ENCODE measurements at regions not wholly inside any gene's neighbourhood (a gene's known extent, or its start where the extent isn't known, plus 50 kb on each side); places are given as distances from the start of the nearest gene placed in this dataset.

DNA sequence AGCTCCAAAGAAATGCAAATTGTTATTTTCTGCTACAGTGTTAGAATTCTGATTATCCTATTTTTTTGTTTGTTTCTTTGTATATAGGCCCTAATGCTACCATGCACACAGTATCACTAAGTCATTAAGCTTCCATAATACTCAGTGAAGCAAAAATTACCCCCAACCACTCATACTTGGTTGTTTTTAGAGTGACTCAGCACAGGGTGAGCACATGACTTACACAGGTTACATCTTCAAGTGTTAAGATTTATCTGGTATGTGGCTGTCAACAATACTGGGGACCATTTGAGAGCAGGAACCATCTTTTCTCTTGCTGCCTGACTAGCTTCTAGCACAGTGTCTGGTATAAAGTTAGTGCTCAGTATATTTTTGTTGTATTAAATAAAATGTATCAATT, 255.8 kb upstream of the SLC24A2 start:
- Histone ChIP-seq H3K4me1 (ENCODE audit: control insufficient read depth, insufficient read depth, low read length) (peaks cover 12% of the 10 kb centered on the region), H3K4me3 (ENCODE audit: low read depth, low read length) (no peak overlapping the region), H3K9me3 (ENCODE audit: control insufficient read depth, insufficient read depth, low read depth, low read length) (no peaks in the 10 kb centered on the region), H3K27me3 (ENCODE audit: control insufficient read depth, insufficient read depth, low read length) (no peaks in the 10 kb centered on the region), H3K27ac (ENCODE audit: low read depth, low read length) (no peak overlapping the region), H3K36me3 (ENCODE audit: control insufficient read depth, insufficient read depth, low read length) (no peaks in the 10 kb centered on the region), H3K9ac (ENCODE audit: low read length) (no peak overlapping the region)

DNA sequence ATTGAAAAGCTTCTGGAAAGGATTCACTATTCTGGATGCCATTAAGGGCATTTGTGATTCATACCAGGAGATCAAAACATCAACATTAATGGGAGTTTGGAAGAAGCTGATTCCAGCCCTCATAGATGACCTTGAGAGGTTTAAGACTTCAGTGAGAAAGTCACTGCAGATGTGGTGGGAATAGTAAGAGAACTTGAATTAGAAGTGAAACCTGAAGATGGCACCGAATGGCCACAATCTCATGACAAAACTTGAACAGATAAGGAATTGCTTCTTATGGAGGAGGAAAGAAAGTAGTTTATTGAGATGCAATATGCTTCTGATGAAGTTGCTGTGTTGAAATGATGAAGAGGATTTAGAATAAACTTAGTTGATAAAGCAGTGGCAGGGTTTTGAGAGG, 254.6 kb upstream of the SLC24A2 start:
- no peaks in the 10 kb centered on the region for H3K27me3 ChIP-seq (ENCODE audit: control insufficient read depth, insufficient read depth, low read length)
- no peak overlapping the region for H3K4me3 ChIP-seq (ENCODE audit: low read depth, low read length)
- H3K4me1 ChIP-seq (ENCODE audit: control insufficient read depth, insufficient read depth, low read length): peaks cover 12% of the 10 kb centered on the region
- H3K36me3 ChIP-seq (ENCODE audit: control insufficient read depth, insufficient read depth, low read length): no peaks in the 10 kb centered on the region
- no peaks in the 10 kb centered on the region for H3K9me3 ChIP-seq (ENCODE audit: control insufficient read depth, insufficient read depth, low read depth, low read length)
- no peak overlapping the region for H3K27ac ChIP-seq (ENCODE audit: low read depth, low read length)
- no peak overlapping the region for H3K9ac ChIP-seq (ENCODE audit: low read length)

DNA sequence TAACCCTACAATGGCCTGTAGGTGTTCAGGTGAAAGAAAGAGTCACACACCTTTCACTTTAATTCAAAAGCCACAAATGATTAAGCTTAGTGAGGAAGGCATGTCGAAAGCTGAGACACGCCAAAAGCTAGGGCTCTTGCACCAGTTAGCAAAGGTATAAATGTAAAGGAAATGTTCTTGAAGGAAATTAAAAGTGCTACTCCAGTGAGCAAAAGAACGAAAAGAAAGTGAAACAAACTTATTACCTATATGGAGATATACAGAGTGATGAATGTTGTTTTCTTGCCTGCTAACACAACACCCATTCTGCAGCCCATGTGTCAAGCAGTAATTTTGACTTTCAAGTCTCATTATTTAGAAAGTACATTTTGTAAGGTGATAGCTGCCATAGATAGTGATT, 254.2 kb upstream of the SLC24A2 start:
- Histone ChIP-seq H3K4me1 (ENCODE audit: control insufficient read depth, insufficient read depth, low read length) (peaks cover 12% of the 10 kb centered on the region), H3K36me3 (ENCODE audit: control insufficient read depth, insufficient read depth, low read length) (no peaks in the 10 kb centered on the region), H3K9ac (ENCODE audit: low read length) (no peak overlapping the region), H3K4me3 (ENCODE audit: low read depth, low read length) (no peak overlapping the region), H3K27ac (ENCODE audit: low read depth, low read length) (no peak overlapping the region), H3K9me3 (ENCODE audit: control insufficient read depth, insufficient read depth, low read depth, low read length) (no peaks in the 10 kb centered on the region), H3K27me3 (ENCODE audit: control insufficient read depth, insufficient read depth, low read length) (no peaks in the 10 kb centered on the region)

DNA sequence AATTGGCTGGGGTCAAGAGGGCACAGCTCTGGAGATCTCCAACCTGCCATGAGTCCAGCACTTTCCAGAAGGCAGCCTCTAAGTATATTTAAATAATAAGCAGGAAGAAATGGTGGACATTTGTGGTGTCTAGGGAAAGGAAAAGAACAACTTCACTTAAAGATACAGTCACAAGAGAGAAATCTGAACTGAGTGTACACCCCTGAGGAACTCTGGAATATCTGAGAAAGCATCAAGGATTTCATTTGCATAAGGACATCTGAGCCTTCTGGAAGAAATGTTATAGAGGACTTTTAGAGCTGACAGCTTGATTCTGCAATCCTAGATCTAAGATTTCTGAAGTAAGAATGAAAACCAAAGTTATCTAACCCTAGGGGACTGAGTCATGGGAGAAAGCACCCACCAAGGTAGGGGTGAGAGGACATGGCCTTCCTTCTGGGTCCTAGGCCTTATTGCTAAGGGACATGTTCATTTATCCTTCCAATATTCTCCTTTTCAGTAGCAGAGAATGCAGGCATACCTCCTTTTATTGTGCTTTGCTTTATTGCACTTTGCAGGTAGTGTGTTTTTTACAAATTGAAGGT, 253.4 kb upstream of the SLC24A2 start:
- H3K27me3 ChIP-seq (ENCODE audit: control insufficient read depth, insufficient read depth, low read length): no peaks in the 10 kb centered on the region
- H3K9me3 ChIP-seq (ENCODE audit: control insufficient read depth, insufficient read depth, low read depth, low read length): no peaks in the 10 kb centered on the region
- H3K9ac ChIP-seq (ENCODE audit: low read length): no peak overlapping the region
- H3K27ac ChIP-seq (ENCODE audit: low read depth, low read length): no peak overlapping the region
- peaks cover 12% of the 10 kb centered on the region for H3K4me1 ChIP-seq (ENCODE audit: control insufficient read depth, insufficient read depth, low read length)
- H3K4me3 ChIP-seq (ENCODE audit: low read depth, low read length): no peak overlapping the region
- H3K36me3 ChIP-seq (ENCODE audit: control insufficient read depth, insufficient read depth, low read length): no peaks in the 10 kb centered on the region

DNA sequence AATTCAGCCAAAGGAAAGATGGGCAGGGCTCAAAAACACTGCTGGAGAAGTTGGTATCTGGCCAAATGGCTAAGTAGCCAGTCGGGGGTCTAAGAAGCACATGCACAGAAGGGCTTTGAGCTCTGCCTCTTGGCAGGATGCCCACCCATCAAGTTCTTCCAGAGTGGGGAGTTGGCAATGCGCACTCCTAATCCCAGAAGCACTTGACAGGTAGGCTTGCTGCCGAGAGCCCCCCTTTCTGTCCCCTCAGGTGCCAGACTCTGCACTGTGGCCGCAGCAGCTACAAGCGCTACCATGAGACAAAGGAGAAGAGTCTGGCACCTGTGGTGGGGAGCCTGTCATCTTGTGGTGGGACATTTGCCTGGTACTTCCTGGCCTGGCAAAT, 252.9 kb upstream of the SLC24A2 start:
- peaks cover 12% of the 10 kb centered on the region for H3K4me1 ChIP-seq (ENCODE audit: control insufficient read depth, insufficient read depth, low read length)
- H3K9ac ChIP-seq (ENCODE audit: low read length): no peak overlapping the region
- H3K4me3 ChIP-seq (ENCODE audit: low read depth, low read length): no peak overlapping the region
- no peak overlapping the region for H3K27ac ChIP-seq (ENCODE audit: low read depth, low read length)
- no peaks in the 10 kb centered on the region for H3K27me3 ChIP-seq (ENCODE audit: control insufficient read depth, insufficient read depth, low read length)
- no peaks in the 10 kb centered on the region for H3K36me3 ChIP-seq (ENCODE audit: control insufficient read depth, insufficient read depth, low read length)
- H3K9me3 ChIP-seq (ENCODE audit: control insufficient read depth, insufficient read depth, low read depth, low read length): no peaks in the 10 kb centered on the region

DNA sequence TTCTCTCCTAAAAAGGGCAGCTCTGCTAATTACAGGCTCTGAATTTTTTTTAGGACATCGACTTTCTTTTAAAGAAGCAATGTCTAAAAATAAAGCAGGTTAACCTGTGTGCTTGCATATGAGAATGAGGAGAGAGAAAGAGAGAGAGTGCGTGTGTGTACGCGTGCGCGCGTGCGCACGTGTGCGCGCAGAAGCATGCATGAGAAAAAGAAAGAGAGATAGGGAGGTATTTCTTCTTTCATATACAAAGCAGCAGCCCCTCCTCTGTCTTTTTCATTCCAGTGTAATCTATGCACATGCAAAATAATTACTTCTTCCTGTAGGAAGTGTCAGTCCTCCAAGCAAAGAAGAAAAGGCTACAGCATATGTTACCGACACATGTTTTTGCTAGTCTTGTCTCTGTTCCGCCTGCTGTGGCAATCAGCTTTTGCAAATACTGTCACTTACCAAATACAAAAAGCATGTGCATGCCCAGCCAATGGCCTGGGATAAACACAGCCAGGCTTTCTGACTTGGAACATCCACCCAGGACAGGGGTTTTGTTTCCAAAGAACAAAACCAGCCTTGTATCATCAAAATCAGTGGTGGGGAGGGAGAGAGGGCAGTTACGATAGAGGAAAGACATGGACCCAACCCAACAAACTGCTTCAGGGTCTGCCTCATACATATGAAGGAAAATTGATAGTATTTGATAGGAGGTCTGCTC, 252.3 kb upstream of the SLC24A2 start:
- Histone ChIP-seq H3K9ac (ENCODE audit: low read length) (no peak overlapping the region), H3K27me3 (ENCODE audit: control insufficient read depth, insufficient read depth, low read length) (no peaks in the 10 kb centered on the region), H3K9me3 (ENCODE audit: control insufficient read depth, insufficient read depth, low read depth, low read length) (no peaks in the 10 kb centered on the region), H3K4me1 (ENCODE audit: control insufficient read depth, insufficient read depth, low read length) (peaks cover 12% of the 10 kb centered on the region), H3K36me3 (ENCODE audit: control insufficient read depth, insufficient read depth, low read length) (no peaks in the 10 kb centered on the region), H3K4me3 (ENCODE audit: low read depth, low read length) (no peak overlapping the region), H3K27ac (ENCODE audit: low read depth, low read length) (no peak overlapping the region)

DNA sequence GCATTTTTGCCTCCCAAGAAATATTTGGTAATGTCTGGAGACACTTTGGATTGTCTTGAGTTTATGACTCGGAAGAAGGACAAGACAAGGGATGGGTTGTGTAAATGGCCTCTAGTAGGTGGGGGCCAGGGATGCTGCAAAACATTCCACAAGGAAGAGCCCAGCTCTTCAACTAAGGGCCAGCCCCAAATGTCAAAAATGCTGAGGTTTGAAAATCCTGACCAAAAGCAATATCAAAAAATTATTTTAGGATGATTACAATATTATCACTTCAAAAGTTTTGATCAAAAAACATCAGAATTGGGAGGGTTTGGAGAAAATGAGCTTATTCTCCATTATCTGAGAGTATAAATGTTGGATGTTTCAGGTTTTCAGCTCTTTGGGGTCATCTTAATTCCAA, 248.9 kb upstream of the SLC24A2 start:
- Histone ChIP-seq H3K9me3 (ENCODE audit: control insufficient read depth, insufficient read depth, low read depth, low read length) (no peaks in the 10 kb centered on the region), H3K27ac (ENCODE audit: low read depth, low read length) (no peak overlapping the region), H3K4me3 (ENCODE audit: low read depth, low read length) (no peak overlapping the region), H3K4me1 (ENCODE audit: control insufficient read depth, insufficient read depth, low read length) (peaks cover 12% of the 10 kb centered on the region), H3K36me3 (ENCODE audit: control insufficient read depth, insufficient read depth, low read length) (no peaks in the 10 kb centered on the region), H3K9ac (ENCODE audit: low read length) (no peak overlapping the region), H3K27me3 (ENCODE audit: control insufficient read depth, insufficient read depth, low read length) (no peaks in the 10 kb centered on the region)

DNA sequence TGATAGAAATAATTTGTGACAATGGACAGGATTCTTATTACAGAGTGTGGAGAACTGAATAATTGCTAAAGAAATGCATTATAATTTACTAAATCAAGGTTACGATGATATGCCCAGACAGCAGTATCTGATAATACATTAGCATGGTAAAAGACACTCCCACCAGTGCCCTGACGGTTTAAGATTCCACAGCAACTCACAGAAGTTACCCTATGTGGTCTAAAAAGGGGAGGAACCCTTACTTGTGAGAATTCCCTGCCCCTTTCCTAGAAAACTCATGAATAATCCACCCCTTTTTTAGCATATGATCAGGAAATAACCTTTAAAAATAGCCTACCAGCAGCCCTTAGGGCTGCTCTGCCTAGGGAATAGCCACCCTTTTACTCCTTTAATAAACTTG, 244.7 kb upstream of the SLC24A2 start:
- Histone ChIP-seq H3K4me3 (ENCODE audit: low read depth, low read length) (no peak overlapping the region), H3K27ac (ENCODE audit: low read depth, low read length) (no peak overlapping the region), H3K27me3 (ENCODE audit: control insufficient read depth, insufficient read depth, low read length) (no peaks in the 10 kb centered on the region), H3K9ac (ENCODE audit: low read length) (no peak overlapping the region), H3K9me3 (ENCODE audit: control insufficient read depth, insufficient read depth, low read depth, low read length) (no peaks in the 10 kb centered on the region), H3K4me1 (ENCODE audit: control insufficient read depth, insufficient read depth, low read length) (peaks cover 6% of the 10 kb centered on the region), H3K36me3 (ENCODE audit: control insufficient read depth, insufficient read depth, low read length) (no peaks in the 10 kb centered on the region)

DNA sequence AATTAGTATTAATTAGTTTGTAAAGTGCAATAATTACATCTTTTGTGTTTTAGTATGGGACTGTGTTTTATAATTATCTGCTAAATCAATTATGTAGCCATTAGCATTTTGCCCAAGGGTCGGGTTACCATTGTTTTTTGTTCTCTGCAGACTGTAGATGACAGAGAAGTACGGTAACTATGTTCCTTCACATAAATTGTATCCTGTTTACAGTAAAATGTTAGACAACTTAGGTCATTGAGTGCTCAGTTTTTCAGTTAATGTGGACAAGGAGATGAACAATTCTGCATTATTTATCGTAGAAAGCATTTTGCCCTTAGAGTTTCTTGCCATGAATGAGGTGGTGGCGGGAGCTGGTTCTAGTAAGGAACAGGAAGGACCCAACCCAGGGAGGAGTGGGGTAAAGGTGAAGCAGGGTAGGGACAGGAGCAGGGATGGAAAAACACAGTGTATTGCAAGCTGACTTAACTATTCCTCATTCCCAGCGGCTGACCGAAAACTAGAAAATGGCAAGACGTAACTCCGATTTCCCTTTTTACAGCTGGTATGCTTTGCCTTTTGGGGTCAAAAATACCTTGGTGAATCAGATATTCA, 243.7 kb upstream of the SLC24A2 start:
- Histone ChIP-seq H3K27me3 (ENCODE audit: control insufficient read depth, insufficient read depth, low read length) (no peaks in the 10 kb centered on the region), H3K36me3 (ENCODE audit: control insufficient read depth, insufficient read depth, low read length) (no peaks in the 10 kb centered on the region), H3K27ac (ENCODE audit: low read depth, low read length) (no peak overlapping the region), H3K9ac (ENCODE audit: low read length) (no peak overlapping the region), H3K9me3 (ENCODE audit: control insufficient read depth, insufficient read depth, low read depth, low read length) (no peaks in the 10 kb centered on the region), H3K4me1 (ENCODE audit: control insufficient read depth, insufficient read depth, low read length) (peaks cover 11% of the 10 kb centered on the region), H3K4me3 (ENCODE audit: low read depth, low read length) (no peak overlapping the region)

DNA sequence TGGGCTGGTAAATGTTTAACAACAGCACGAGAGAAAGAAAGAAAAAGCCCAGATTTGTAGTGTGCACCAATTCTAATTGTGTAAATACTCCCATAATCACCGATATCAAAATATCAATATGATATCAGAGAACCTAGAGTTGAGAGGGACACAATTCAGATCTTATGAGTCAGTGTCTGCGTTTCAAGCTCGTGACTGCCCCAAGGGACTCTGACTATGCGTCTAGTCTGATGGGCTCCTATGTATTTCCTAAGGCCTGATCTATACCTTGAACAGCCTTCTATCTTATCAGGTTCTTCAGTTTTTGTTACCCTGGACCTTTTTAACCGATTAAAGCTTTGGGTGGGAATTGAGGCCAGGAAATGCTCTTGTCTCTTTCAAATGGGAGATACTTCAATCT, 243.0 kb upstream of the SLC24A2 start:
- Histone ChIP-seq H3K36me3 (ENCODE audit: control insufficient read depth, insufficient read depth, low read length) (no peaks in the 10 kb centered on the region), H3K9ac (ENCODE audit: low read length) (no peak overlapping the region), H3K9me3 (ENCODE audit: control insufficient read depth, insufficient read depth, low read depth, low read length) (no peaks in the 10 kb centered on the region), H3K27ac (ENCODE audit: low read depth, low read length) (no peak overlapping the region), H3K27me3 (ENCODE audit: control insufficient read depth, insufficient read depth, low read length) (no peaks in the 10 kb centered on the region), H3K4me3 (ENCODE audit: low read depth, low read length) (no peak overlapping the region), H3K4me1 (ENCODE audit: control insufficient read depth, insufficient read depth, low read length) (peaks cover 11% of the 10 kb centered on the region)

DNA sequence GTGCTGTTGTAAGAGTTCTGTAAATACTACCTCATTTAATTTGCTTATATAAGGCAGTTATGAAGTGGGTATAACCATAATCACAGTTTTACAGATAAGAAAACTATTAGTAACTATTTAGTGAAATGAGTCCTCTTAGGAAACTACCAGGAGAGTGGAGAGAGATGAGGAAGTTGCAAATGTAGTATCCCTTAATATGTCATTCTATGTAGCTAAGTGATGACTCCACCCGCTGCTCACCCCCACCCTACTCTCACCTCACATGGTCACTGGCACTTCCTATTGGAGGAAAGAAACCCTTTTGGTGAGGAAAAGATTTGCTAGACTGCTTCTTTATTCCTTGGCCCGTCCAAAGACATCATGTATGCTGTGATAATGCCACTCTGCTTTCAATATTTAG, 241.8 kb upstream of the SLC24A2 start:
- H3K27me3 ChIP-seq (ENCODE audit: control insufficient read depth, insufficient read depth, low read length): no peaks in the 10 kb centered on the region
- H3K27ac ChIP-seq (ENCODE audit: low read depth, low read length): no peak overlapping the region
- H3K9ac ChIP-seq (ENCODE audit: low read length): no peak overlapping the region
- H3K36me3 ChIP-seq (ENCODE audit: control insufficient read depth, insufficient read depth, low read length): no peaks in the 10 kb centered on the region
- H3K4me1 ChIP-seq (ENCODE audit: control insufficient read depth, insufficient read depth, low read length): peaks cover 11% of the 10 kb centered on the region
- no peak overlapping the region for H3K4me3 ChIP-seq (ENCODE audit: low read depth, low read length)
- no peaks in the 10 kb centered on the region for H3K9me3 ChIP-seq (ENCODE audit: control insufficient read depth, insufficient read depth, low read depth, low read length)
